Heart left ventricle (tissue), 13 donors: ENCODE measurements at regions not wholly inside any gene's neighbourhood (a gene's known extent, or its start where the extent isn't known, plus 50 kb on each side); places are given as distances from the start of the nearest gene placed in this dataset.

Source experiments
- POLR2A ChIP-seq, 2 donors: fragments of 450-650 bp; IDR thresholded peaks; one replicate each; pipeline ENCODE4 v1.6.1; 2017; ENCODE audit warnings: antibody characterized with exemption in 2 of 2, mild to moderate bottlenecking in 2 of 2, moderate library complexity in 2 of 2
- TF ChIP-seq, protein P1 (sequence below), 12 donors: fragments of 200-600 bp; sonication (generic) in 4 of 12; IDR thresholded peaks; one replicate each; pipeline versions ENCODE4 v1.5.0 to v1.8.0; 2018 to 2022; ENCODE audit warnings: antibody characterized with exemption in 12 of 12, mild to moderate bottlenecking in 5 of 12
- donor health status: ischemic (EF 13 %, LVEDD 7.1; RV severe dilation, severe dysfunction).
- donor health status: DM: no; HTN: yes; CAD: no.
- donor health status: DM: no; HTN: no; CAD: no.
- donor health status: ischemic (EF 25% LVEDD 6.9; RV normal size, moderate dysfunction).
- donor health status: ischemic (EF 25% LVEDD 5.7; RV mildly dilated, moderate dysfunction).
- donor health status: ischemic (EF 35%, LVEDD 5.7; RV mildly dilated, moderate dysfunction).
- donor health status: nonischemic (EF 11% LVEDD 7.7; RV severe dilation, severe dysfunction).
- donor health status: DM: yes; HTN: yes; CAD: no.
- donor health status: PGD.
- donor health status: ischemic (EF 29% LVEDD 5.4; RV normal size, mild dysfunction).
- donor health status: nonischemic (EF 23%, LVEDD 6.1; RV moderate dilation, normal function).

GRCh38 chr21:28627261-28627660 is 365.4 kb downstream of the LTN1 start:
- TF ChIP-seq, protein P1, sequence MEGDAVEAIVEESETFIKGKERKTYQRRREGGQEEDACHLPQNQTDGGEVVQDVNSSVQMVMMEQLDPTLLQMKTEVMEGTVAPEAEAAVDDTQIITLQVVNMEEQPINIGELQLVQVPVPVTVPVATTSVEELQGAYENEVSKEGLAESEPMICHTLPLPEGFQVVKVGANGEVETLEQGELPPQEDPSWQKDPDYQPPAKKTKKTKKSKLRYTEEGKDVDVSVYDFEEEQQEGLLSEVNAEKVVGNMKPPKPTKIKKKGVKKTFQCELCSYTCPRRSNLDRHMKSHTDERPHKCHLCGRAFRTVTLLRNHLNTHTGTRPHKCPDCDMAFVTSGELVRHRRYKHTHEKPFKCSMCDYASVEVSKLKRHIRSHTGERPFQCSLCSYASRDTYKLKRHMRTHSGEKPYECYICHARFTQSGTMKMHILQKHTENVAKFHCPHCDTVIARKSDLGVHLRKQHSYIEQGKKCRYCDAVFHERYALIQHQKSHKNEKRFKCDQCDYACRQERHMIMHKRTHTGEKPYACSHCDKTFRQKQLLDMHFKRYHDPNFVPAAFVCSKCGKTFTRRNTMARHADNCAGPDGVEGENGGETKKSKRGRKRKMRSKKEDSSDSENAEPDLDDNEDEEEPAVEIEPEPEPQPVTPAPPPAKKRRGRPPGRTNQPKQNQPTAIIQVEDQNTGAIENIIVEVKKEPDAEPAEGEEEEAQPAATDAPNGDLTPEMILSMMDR (IDR thresholded peaks at IDR 0.05), result no peak
- no peak for TF ChIP-seq POLR2A (IDR thresholded peaks at IDR 0.05)
